ENCODE measurements at regions not wholly inside any gene's neighbourhood (a gene's known extent, or its start where the extent isn't known, plus 50 kb on each side); places are given as distances from the start of the nearest gene placed in this dataset.

GRCh38 chr7:142698429-142698828 lies 50.8 kb upstream of the PRSS1 start:
- no peaks in the 10 kb centered on the region for H3K36me3 ChIP-seq (ENCODE audit: control insufficient read depth in 1 of 2, insufficient read depth in 2 of 2, low read length in 2 of 2)
- H3K27me3 ChIP-seq (ENCODE audit: low read depth, low read length), result no peaks in the 10 kb centered on the region
- no peak overlapping the region for H3K27ac ChIP-seq (ENCODE audit: low read length)
- H3K4me3 ChIP-seq (ENCODE audit: low read depth in 1 of 2, low read length in 2 of 2), result no peak overlapping the region
- H3K4me1 ChIP-seq (ENCODE audit: control insufficient read depth in 1 of 2, insufficient read depth in 2 of 2, low read length in 2 of 2), result no peaks in the 10 kb centered on the region
- H3K9me3 ChIP-seq (ENCODE audit: control insufficient read depth in 1 of 2, low read length in 2 of 2), result no peaks in the 10 kb centered on the region

DNA sequence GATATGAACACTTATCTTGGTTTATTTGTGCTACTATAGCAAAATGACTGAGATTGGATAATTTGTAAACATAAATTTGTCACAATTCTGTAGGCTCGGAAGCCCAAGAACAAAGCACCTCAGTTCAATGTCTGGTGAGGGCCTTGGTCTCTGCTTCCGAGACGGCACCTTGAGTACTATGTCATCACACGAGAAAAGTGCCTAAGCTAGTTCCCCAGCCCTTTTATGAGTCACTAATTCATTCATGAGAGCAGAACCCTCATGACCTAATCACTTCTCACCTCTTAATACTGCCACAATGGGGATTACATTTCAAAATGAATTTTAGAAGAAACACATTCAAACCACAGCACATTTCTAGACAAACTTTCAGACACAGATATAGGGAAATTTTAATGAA lies 52.0 kb upstream of the PRSS1 start:
- H3K4me1 ChIP-seq (ENCODE audit: control insufficient read depth in 1 of 2, insufficient read depth in 2 of 2, low read length in 2 of 2), result no peaks in the 10 kb centered on the region

GRCh38 chr7:142696456-142697179 lies 52.7 kb upstream of the PRSS1 start:
- H3K27me3 ChIP-seq (ENCODE audit: low read depth, low read length), result no peaks in the 10 kb centered on the region
- H3K27ac ChIP-seq (ENCODE audit: low read length), result no peak overlapping the region
- H3K4me3 ChIP-seq (ENCODE audit: low read depth in 1 of 2, low read length in 2 of 2), result no peak overlapping the region
- H3K4me1 ChIP-seq (ENCODE audit: control insufficient read depth in 1 of 2, insufficient read depth in 2 of 2, low read length in 2 of 2), result no peaks in the 10 kb centered on the region
- H3K9me3 ChIP-seq (ENCODE audit: control insufficient read depth in 1 of 2, low read length in 2 of 2), result no peaks in the 10 kb centered on the region
- H3K36me3 ChIP-seq (ENCODE audit: control insufficient read depth in 1 of 2, insufficient read depth in 2 of 2, low read length in 2 of 2), result no peaks in the 10 kb centered on the region

More for the DNA sequence above, 52.0 kb upstream of the PRSS1 start:
- Histone ChIP-seq H3K4me3 (ENCODE audit: low read depth in 1 of 2, low read length in 2 of 2) (no peak overlapping the region), H3K9me3 (ENCODE audit: control insufficient read depth in 1 of 2, low read length in 2 of 2) (no peaks in the 10 kb centered on the region), H3K27me3 (ENCODE audit: low read depth, low read length) (no peaks in the 10 kb centered on the region), H3K27ac (ENCODE audit: low read length) (no peak overlapping the region), H3K36me3 (ENCODE audit: control insufficient read depth in 1 of 2, insufficient read depth in 2 of 2, low read length in 2 of 2) (no peaks in the 10 kb centered on the region)

DNA sequence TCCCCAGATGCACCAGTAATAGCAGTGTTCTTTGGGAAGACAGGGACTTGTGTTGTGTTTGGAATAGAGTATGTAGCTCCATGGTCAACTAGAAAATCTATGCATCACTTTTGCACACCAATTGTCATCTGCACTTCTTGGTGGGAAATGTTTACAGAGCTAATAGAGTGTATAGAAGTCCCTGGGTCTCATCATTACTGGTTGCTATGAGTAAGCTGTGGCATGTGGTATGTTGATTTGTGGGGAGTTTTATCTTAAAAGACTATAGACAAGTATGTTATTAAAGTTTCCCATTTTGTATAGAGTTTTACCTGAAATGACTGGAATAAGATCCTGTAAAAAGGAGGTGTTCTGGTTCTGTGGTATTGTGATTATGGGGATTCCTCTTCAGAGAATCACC lies 55.4 kb upstream of the PRSS1 start:
- Histone ChIP-seq H3K4me3 (ENCODE audit: low read depth in 1 of 2, low read length in 2 of 2) (no peak overlapping the region), H3K9me3 (ENCODE audit: control insufficient read depth in 1 of 2, low read length in 2 of 2) (no peaks in the 10 kb centered on the region), H3K36me3 (ENCODE audit: control insufficient read depth in 1 of 2, insufficient read depth in 2 of 2, low read length in 2 of 2) (no peaks in the 10 kb centered on the region), H3K4me1 (ENCODE audit: control insufficient read depth in 1 of 2, insufficient read depth in 2 of 2, low read length in 2 of 2) (no peaks in the 10 kb centered on the region), H3K27ac (ENCODE audit: low read length) (no peak overlapping the region), H3K27me3 (ENCODE audit: low read depth, low read length) (no peaks in the 10 kb centered on the region)

- Histone ChIP-seq H3K36me3 (ENCODE audit: control insufficient read depth in 1 of 2, insufficient read depth in 2 of 2, low read length in 2 of 2) (no peaks in the 10 kb centered on the region), H3K4me1 (ENCODE audit: control insufficient read depth in 1 of 2, insufficient read depth in 2 of 2, low read length in 2 of 2) (no peaks in the 10 kb centered on the region), H3K9me3 (ENCODE audit: control insufficient read depth in 1 of 2, low read length in 2 of 2) (no peaks in the 10 kb centered on the region), H3K27me3 (ENCODE audit: low read depth, low read length) (no peaks in the 10 kb centered on the region), H3K27ac (ENCODE audit: low read length) (no peak overlapping the region), H3K4me3 (ENCODE audit: low read depth in 1 of 2, low read length in 2 of 2) (no peak overlapping the region)
Observed at GRCh38 chr7:142690554-142691182, 58.6 kb upstream of the PRSS1 start.

- Histone ChIP-seq H3K27ac (ENCODE audit: low read length) (no peak overlapping the region), H3K9me3 (ENCODE audit: control insufficient read depth in 1 of 2, low read length in 2 of 2) (no peaks in the 10 kb centered on the region), H3K4me3 (ENCODE audit: low read depth in 1 of 2, low read length in 2 of 2) (no peak overlapping the region), H3K27me3 (ENCODE audit: low read depth, low read length) (no peaks in the 10 kb centered on the region), H3K4me1 (ENCODE audit: control insufficient read depth in 1 of 2, insufficient read depth in 2 of 2, low read length in 2 of 2) (no peaks in the 10 kb centered on the region), H3K36me3 (ENCODE audit: control insufficient read depth in 1 of 2, insufficient read depth in 2 of 2, low read length in 2 of 2) (no peaks in the 10 kb centered on the region)
Observed at GRCh38 chr7:142689439-142690120, 59.7 kb upstream of the PRSS1 start.

- H3K4me1 ChIP-seq (ENCODE audit: control insufficient read depth in 1 of 2, insufficient read depth in 2 of 2, low read length in 2 of 2), result no peaks in the 10 kb centered on the region
- no peaks in the 10 kb centered on the region for H3K36me3 ChIP-seq (ENCODE audit: control insufficient read depth in 1 of 2, insufficient read depth in 2 of 2, low read length in 2 of 2)
- no peaks in the 10 kb centered on the region for H3K9me3 ChIP-seq (ENCODE audit: control insufficient read depth in 1 of 2, low read length in 2 of 2)
- no peak overlapping the region for H3K27ac ChIP-seq (ENCODE audit: low read length)
- no peak overlapping the region for H3K4me3 ChIP-seq (ENCODE audit: low read depth in 1 of 2, low read length in 2 of 2)
- no peaks in the 10 kb centered on the region for H3K27me3 ChIP-seq (ENCODE audit: low read depth, low read length)
Observed at GRCh38 chr7:142685877-142686508, 63.3 kb upstream of the PRSS1 start.

DNA sequence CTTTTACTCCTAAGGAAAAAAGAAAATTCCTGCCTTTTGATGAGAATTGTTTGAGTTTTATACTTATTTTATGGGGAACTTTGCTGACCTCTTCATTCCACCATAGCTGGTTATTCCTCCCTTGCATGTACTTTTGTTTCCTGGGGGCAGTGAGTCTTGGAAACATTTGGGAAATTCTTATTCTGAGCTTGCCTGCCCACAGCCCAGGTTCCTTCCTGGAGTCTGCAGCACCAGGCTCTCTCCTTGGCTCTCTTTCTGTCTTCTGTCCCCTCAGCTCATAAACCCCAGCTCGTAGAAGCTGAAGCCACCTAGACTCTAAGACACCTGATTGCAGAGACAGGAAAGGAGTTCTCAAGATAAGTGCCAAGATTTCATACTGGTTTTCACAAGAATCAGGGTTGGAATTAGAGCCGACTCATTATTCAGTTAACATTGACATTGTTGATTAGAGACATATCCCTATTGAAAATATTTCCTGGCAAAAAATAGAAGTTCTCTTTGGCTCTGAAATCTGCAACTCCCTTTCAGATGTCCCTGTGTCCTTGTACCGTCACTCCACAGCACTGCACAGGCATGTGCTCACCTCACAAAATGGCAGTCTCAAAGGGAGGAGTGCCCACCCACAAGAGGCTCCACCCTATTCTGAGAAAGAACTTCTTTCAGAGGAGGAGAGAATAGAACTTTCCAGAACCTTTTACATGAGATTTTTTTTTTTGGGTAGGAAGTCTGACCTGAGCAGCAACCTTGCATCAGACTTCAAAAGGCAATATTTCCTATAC lies 67.8 kb upstream of the PRSS1 start:
- no peak overlapping the region for H3K27ac ChIP-seq (ENCODE audit: low read length)
- H3K4me1 ChIP-seq (ENCODE audit: control insufficient read depth in 1 of 2, insufficient read depth in 2 of 2, low read length in 2 of 2), result no peaks in the 10 kb centered on the region
- H3K9me3 ChIP-seq (ENCODE audit: control insufficient read depth in 1 of 2, low read length in 2 of 2), result peaks cover 0 to 4% of the 10 kb centered on the region in 2 donors
- H3K36me3 ChIP-seq (ENCODE audit: control insufficient read depth in 1 of 2, insufficient read depth in 2 of 2, low read length in 2 of 2), result no peaks in the 10 kb centered on the region
- no peaks in the 10 kb centered on the region for H3K27me3 ChIP-seq (ENCODE audit: low read depth, low read length)
- no peak overlapping the region for H3K4me3 ChIP-seq (ENCODE audit: low read depth in 1 of 2, low read length in 2 of 2)

DNA sequence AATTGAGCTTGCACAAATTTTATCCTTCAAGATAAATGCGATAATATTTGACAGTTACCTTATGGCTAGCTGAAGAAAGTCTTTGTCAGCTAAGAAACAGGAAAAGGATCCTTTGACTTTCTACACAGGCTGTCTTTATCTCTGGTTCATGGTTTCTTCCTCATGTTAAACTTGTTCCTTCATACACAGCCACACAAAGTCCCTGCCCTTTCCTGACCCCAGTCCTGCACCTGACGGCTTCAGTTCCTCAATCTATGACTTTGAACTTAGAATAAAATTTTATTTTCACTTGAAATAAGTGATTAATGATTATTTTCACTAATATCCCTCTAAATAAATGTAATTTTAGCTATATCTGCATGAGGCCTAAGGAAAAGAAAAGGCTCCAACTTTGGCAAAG lies 77.8 kb upstream of the PRSS1 start:
- H3K27me3 ChIP-seq (ENCODE audit: low read depth, low read length), result no peaks in the 10 kb centered on the region
- H3K4me1 ChIP-seq (ENCODE audit: control insufficient read depth in 1 of 2, insufficient read depth in 2 of 2, low read length in 2 of 2), result no peaks in the 10 kb centered on the region
- no peaks in the 10 kb centered on the region for H3K36me3 ChIP-seq (ENCODE audit: control insufficient read depth in 1 of 2, insufficient read depth in 2 of 2, low read length in 2 of 2)
- H3K27ac ChIP-seq (ENCODE audit: low read length), result no peak overlapping the region
- no peak overlapping the region for H3K4me3 ChIP-seq (ENCODE audit: low read depth in 1 of 2, low read length in 2 of 2)
- no peaks in the 10 kb centered on the region for H3K9me3 ChIP-seq (ENCODE audit: control insufficient read depth in 1 of 2, low read length in 2 of 2)

- Histone ChIP-seq H3K27me3 (ENCODE audit: low read depth, low read length) (no peaks in the 10 kb centered on the region), H3K4me1 (ENCODE audit: control insufficient read depth in 1 of 2, insufficient read depth in 2 of 2, low read length in 2 of 2) (no peaks in the 10 kb centered on the region)
Observed at GRCh38 chr7:142670511-142670910, 78.8 kb upstream of the PRSS1 start.

More at GRCh38 chr7:142670511-142670910, 78.8 kb upstream of the PRSS1 start:
- Histone ChIP-seq H3K36me3 (ENCODE audit: control insufficient read depth in 1 of 2, insufficient read depth in 2 of 2, low read length in 2 of 2) (no peaks in the 10 kb centered on the region), H3K4me3 (ENCODE audit: low read depth in 1 of 2, low read length in 2 of 2) (no peak overlapping the region), H3K9me3 (ENCODE audit: control insufficient read depth in 1 of 2, low read length in 2 of 2) (no peaks in the 10 kb centered on the region), H3K27ac (ENCODE audit: low read length) (no peak overlapping the region)

Measured in muscle layer of duodenum (tissue), 2 donors.